ENCODE measurements at regions not wholly inside any gene's neighbourhood (a gene's known extent, or its start where the extent isn't known, plus 50 kb on each side); places are given as distances from the start of the nearest gene placed in this dataset.

DNA sequence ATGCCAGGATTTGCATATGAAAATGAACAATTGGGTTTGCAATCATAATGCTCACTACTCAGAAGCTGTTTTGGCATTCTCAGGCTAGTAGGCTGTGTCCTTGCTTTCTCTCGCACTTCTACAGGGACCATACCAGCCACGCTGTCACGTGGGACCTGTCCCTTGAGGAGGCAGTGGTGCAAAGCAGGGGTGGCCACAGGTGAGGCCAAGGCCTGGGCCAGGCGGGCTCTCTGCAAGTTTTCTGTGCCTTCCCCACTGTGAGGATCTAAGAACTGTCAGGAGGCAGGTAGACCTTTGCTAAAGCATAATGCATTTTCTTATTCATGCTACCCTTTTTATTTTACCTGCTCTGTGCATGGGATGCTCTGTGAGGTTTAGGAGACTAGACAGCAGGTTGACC, 89.4 kb upstream of the IRS2 start:
- Histone ChIP-seq H3K4me1 (no peaks in the 10 kb centered on the region), H3K27ac (no peak overlapping the region), H3K9me3 (no peaks in the 10 kb centered on the region), H3K27me3 (peaks cover 0 to 8% (median 0%) of the 10 kb centered on the region in 3 donors), H3K36me3 (no peaks in the 10 kb centered on the region), H3K4me3 (no peak overlapping the region)
- no peak for TF ChIP-seq EP300 (IDR thresholded peaks at IDR 0.05)
- TF ChIP-seq POLR2AphosphoS5 (IDR thresholded peaks at IDR 0.05) = no peak
- no peak for TF ChIP-seq POLR2A (IDR thresholded peaks at IDR 0.05)
- TF ChIP-seq, protein P1, sequence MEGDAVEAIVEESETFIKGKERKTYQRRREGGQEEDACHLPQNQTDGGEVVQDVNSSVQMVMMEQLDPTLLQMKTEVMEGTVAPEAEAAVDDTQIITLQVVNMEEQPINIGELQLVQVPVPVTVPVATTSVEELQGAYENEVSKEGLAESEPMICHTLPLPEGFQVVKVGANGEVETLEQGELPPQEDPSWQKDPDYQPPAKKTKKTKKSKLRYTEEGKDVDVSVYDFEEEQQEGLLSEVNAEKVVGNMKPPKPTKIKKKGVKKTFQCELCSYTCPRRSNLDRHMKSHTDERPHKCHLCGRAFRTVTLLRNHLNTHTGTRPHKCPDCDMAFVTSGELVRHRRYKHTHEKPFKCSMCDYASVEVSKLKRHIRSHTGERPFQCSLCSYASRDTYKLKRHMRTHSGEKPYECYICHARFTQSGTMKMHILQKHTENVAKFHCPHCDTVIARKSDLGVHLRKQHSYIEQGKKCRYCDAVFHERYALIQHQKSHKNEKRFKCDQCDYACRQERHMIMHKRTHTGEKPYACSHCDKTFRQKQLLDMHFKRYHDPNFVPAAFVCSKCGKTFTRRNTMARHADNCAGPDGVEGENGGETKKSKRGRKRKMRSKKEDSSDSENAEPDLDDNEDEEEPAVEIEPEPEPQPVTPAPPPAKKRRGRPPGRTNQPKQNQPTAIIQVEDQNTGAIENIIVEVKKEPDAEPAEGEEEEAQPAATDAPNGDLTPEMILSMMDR (IDR thresholded peaks at IDR 0.05) = no peak
- no peak for DNase-seq
- intact Hi-C loops (cut with DNase I; ENCODE audit: low total_unique reads) = no loop called here
- WGBS, 5 donors = 74 to 92% (median 89%) methylated on average over 4 of the region's 4 CpGs

DNA sequence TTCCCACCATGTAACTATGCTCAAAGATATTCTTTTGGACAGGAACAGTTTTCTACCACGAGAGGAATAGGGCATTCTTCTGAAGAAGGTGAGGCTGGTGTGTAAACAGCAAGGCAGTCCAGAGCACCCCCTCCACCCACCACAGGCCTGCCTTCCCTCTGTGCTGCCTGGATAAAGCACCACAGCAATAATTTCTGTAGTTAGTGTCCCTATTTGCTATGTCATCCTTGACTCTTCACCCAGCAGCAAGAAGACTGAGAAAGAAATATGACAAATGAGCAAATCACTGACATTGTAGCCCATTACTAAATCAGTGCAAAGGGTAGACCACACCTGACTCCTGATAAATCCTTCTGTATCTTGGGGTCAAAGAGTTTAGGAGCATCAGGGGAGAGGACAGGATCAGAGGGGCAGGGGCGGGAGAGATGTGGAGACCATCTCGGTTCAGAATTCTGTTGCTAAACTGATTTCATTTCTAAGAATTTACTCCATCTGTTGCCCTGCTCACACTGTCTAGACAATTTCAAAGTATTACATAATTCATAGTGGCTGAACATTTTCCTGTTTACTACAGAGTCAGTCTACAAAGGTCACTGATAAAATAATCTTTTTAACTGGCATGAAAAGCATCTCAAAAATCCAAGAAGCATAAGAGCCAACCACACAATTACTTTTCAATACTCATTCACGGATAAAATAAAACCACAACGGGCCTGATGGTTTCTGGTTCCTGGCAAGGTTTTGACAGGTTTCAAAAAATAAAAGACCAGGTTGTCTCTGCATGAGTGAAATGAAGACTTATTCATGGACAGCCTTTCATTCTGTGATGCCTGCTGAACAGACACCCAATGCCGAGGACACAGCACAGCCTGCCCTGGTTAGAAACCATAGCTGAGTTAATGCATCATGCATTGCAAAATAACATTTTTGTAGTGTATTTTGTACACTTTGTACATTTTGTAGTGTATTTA, 88.4 kb upstream of the IRS2 start:
- Histone ChIP-seq H3K27ac (peak overlapping the region in 2 of 5 donors; percentile 22 to 36), H3K36me3 (no peaks in the 10 kb centered on the region), H3K4me3 (no peak overlapping the region), H3K27me3 (peaks cover 0 to 8% (median 0%) of the 10 kb centered on the region in 3 donors), H3K9me3 (no peaks in the 10 kb centered on the region), H3K4me1 (peaks cover 4 to 6% (median 5%) of the 10 kb centered on the region in 4 donors)
- no peak for DNase-seq
- intact Hi-C loops (cut with DNase I; ENCODE audit: low total_unique reads) = no loop called here
- no peak for TF ChIP-seq POLR2A (IDR thresholded peaks at IDR 0.05)
- TF ChIP-seq, protein P1 (IDR thresholded peaks at IDR 0.05) = no peak
- no peak for TF ChIP-seq EP300 (IDR thresholded peaks at IDR 0.05)
- no peak for TF ChIP-seq POLR2AphosphoS5 (IDR thresholded peaks at IDR 0.05)
- WGBS, 5 donors = 38 to 51% (median 44%) methylated on average over 6 of the region's 6 CpGs

DNA sequence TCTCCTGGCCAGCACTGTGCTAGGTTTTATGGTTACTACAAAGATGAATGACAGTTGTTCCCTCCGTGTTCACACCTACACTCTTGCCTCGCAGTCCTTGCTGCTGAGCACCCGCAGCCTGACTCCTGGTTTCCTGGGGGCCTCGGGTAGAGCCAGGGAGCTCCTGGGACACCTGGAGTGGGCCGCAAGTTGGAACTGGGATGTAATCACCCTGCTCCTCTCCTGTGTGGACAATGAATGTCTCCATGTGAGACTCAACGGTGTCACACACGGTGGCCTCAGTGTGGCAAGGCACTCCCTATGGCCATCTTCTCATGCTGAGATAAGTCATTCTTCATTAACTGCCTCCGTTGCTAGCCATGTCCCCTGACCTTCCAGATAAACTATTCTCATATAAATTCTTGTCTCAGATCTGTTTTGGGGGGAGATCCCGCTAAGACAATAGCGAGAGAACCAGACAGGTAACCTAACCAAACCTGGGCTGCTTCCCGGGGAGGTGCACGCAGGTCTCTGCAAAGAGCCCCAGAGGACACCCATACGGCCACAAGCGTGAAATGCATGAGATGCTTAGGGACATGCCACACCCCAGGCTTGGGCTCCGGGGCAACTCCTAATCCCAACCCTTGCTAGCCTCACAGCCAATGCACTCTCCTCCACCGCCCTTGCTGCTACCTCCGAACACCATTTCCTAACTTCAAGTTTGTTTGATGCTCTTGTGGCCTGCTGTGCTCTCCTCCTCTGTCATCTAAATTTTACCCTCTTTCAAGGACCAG, 87.2 kb upstream of the IRS2 start:
- TF ChIP-seq, protein P1 (IDR thresholded peaks at IDR 0.05) = no peak
- TF ChIP-seq EP300 (IDR thresholded peaks at IDR 0.05) (no peak), POLR2A (IDR thresholded peaks at IDR 0.05) (no peak), POLR2AphosphoS5 (IDR thresholded peaks at IDR 0.05) (no peak)
- Histone ChIP-seq H3K27me3 (peaks cover 0 to 8% (median 0%) of the 10 kb centered on the region in 3 donors), H3K4me1 (peaks cover 4 to 15% (median 10%) of the 10 kb centered on the region in 4 donors), H3K27ac (no peak overlapping the region), H3K36me3 (no peaks in the 10 kb centered on the region), H3K9me3 (no peaks in the 10 kb centered on the region), H3K4me3 (no peak overlapping the region)
- DNase-seq = no peak
- intact Hi-C loops (cut with DNase I; ENCODE audit: low total_unique reads) = no loop called here
- whole genome bisulfite sequencing, 5 donors = 88 to 91% (median 90%) methylated on average over 15 to 17 of the region's 17 CpGs

DNA sequence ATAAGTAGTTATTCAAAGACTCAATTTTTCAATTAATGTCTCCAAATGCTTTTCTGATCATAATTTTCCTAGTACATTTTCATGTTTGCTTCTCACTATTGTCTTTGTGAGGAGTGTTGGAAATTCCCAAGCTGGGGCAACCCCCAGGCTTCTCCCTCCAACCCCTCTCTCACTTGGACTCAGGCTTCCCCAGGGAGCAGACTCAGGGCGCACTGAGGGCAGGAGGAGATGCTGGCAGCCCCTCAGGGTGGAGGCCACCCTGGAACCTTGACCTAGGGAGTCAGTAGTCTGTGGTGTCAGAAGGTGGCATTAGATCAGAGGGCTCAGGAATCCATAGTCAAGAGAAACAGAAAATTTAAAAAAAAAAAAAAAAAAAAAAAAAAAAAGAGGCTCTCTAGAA, 86.5 kb upstream of the IRS2 start:
- H3K27ac ChIP-seq = no peak overlapping the region
- peaks cover 0 to 4% (median 0%) of the 10 kb centered on the region in 3 donors for H3K27me3 ChIP-seq
- H3K4me1 ChIP-seq = peaks cover 4 to 17% (median 11%) of the 10 kb centered on the region in 4 donors
- H3K4me3 ChIP-seq = no peak overlapping the region
- DNase-seq = no peak
- intact Hi-C loops (cut with DNase I; ENCODE audit: low total_unique reads) = no loop called here
- 79 to 100% (median 95%) methylated on average over 1 of the region's 1 CpG for WGBS, 5 donors
- no peaks in the 10 kb centered on the region for H3K36me3 ChIP-seq
- H3K9me3 ChIP-seq = no peaks in the 10 kb centered on the region
- no peak for TF ChIP-seq EP300 (IDR thresholded peaks at IDR 0.05)
- TF ChIP-seq POLR2A (IDR thresholded peaks at IDR 0.05) = no peak
- TF ChIP-seq, protein P1 (IDR thresholded peaks at IDR 0.05) = no peak
